Natural killer cell (primary cell): ENCODE measurements at regions not wholly inside any gene's neighbourhood (a gene's known extent, or its start where the extent isn't known, plus 50 kb on each side); places are given as distances from the start of the nearest gene placed in this dataset.

Source experiments
- ATAC-seq, 3 donors: fragments of 150-1000 bp in 2 of 3; fragments of 200-7000 bp in 1 of 3; cut with Tn5 transposase; 1 replicate in 1 of 3; 2 replicates in 2 of 3; pipeline ENCODE4 v1.10.0; 2021; ENCODE audit warnings: mild to moderate bottlenecking in 2 of 3, moderate library complexity in 2 of 3
- DNase-seq, 2 donors: peaks; one replicate each; pipeline versions ENCODE4 v3.0.0 to v3.0.0-alpha.2; 2013 to 2021; ENCODE audit warnings: mixed read lengths in 1 of 2
- H3K27ac ChIP-seq: one replicate; pipeline ENCODE4 v1.5.1; 2013; ENCODE audit warnings: mild to moderate bottlenecking, low read length
- H3K27me3 ChIP-seq: one replicate; pipeline ENCODE4 v1.6.1; 2013; ENCODE audit warnings: low read length; ENCODE audit not compliant: control insufficient read depth, insufficient read depth
- H3K36me3 ChIP-seq: one replicate; pipeline ENCODE4 v1.6.1; 2013; ENCODE audit warnings: low read length; ENCODE audit not compliant: control insufficient read depth, insufficient read depth
- H3K4me1 ChIP-seq: one replicate; pipeline ENCODE4 v1.6.1; 2013; ENCODE audit warnings: low read length; ENCODE audit not compliant: control insufficient read depth, insufficient read depth
- H3K4me3 ChIP-seq: one replicate; pipeline ENCODE4 v1.5.1; 2013; ENCODE audit warnings: low read length
- H3K9me3 ChIP-seq: one replicate; pipeline ENCODE4 v1.6.1; 2013; ENCODE audit warnings: low read length; ENCODE audit not compliant: control insufficient read depth, insufficient read depth
- H3K27ac Mint-ChIP-seq, 2 donors: one replicate each; pipeline ENCODE4 v1.8.0; 2022; ENCODE audit warnings: mild to moderate bottlenecking in 2 of 2, mixed read lengths in 2 of 2, moderate library complexity in 1 of 2
- H3K27me3 Mint-ChIP-seq, 2 donors: one replicate each; pipeline ENCODE4 v1.8.0; 2022; ENCODE audit warnings: low read depth in 2 of 2, mixed read lengths in 2 of 2
- H3K36me3 Mint-ChIP-seq: one replicate; pipeline ENCODE4 v1.8.0; 2022; ENCODE audit warnings: mixed read lengths
- H3K4me1 Mint-ChIP-seq, 2 donors: one replicate each; pipeline ENCODE4 v1.8.0; 2022; ENCODE audit warnings: mixed read lengths in 2 of 2
- H3K4me3 Mint-ChIP-seq: one replicate; pipeline ENCODE4 v1.8.0; 2022; ENCODE audit warnings: mild to moderate bottlenecking, moderate library complexity, mixed read lengths
- H3K9me3 Mint-ChIP-seq, 2 donors: one replicate each; pipeline ENCODE4 v1.8.0; 2022; ENCODE audit warnings: mixed read lengths in 2 of 2
- CTCF ChIP-seq: fragments of 200-600 bp; IDR thresholded peaks from one replicate; pipeline ENCODE4 v1.8.0; 2022; ENCODE audit warnings: antibody characterized with exemption
- WGBS: methylation state at CpG from one replicate; pipeline ENCODE4 v1.1.7; 2013; ENCODE audit warnings: missing lambda C conversion rate; ENCODE audit not compliant: insufficient coverage; 5-methylcytosine and 5-hydroxymethylcytosine counted together
- intact Hi-C: fragments of 100-400 bp; cut with micrococcal nuclease; formaldehyde crosslinking; loops from one replicate; pipeline ENCODE4 v1.14.2; 2022

GRCh38 chr2:236825989-236826510, 256.4 kb downstream of the ACKR3 start:
- 58% methylated on average over 6 of the region's 6 CpGs for WGBS
- Histone ChIP-seq H3K4me1 (no peaks in the 10 kb centered on the region), H3K9me3 (no peaks in the 10 kb centered on the region), H3K36me3 (no peaks in the 10 kb centered on the region), H3K4me3 (no peak overlapping the region), H3K27me3 (no peaks in the 10 kb centered on the region), H3K27ac (no peak overlapping the region)
- ATAC-seq (no peak), DNase-seq (no peak)
- no peak overlapping the region for H3K27ac Mint-ChIP-seq
- intact Hi-C loops: no loop called here
- H3K9me3 Mint-ChIP-seq: no peaks in the 10 kb centered on the region
- TF ChIP-seq CTCF: no peak
- peaks cover 0 to 3% of the 10 kb centered on the region in 2 donors for H3K27me3 Mint-ChIP-seq
- H3K4me1 Mint-ChIP-seq: no peaks in the 10 kb centered on the region
- H3K4me3 Mint-ChIP-seq: no peak overlapping the region
- H3K36me3 Mint-ChIP-seq: no peaks in the 10 kb centered on the region

GRCh38 chr2:236826606-236827156, 257.1 kb downstream of the ACKR3 start:
- intact Hi-C loops: no loop called here
- DNase-seq (no peak), ATAC-seq (no peak)
- Histone ChIP-seq H3K4me1 (no peaks in the 10 kb centered on the region), H3K4me3 (no peak overlapping the region), H3K9me3 (no peaks in the 10 kb centered on the region), H3K36me3 (no peaks in the 10 kb centered on the region), H3K27me3 (no peaks in the 10 kb centered on the region), H3K27ac (no peak overlapping the region)
- Mint-ChIP-seq H3K4me3 (no peak overlapping the region), H3K27ac (no peak overlapping the region), H3K27me3 (peaks cover 0 to 7% of the 10 kb centered on the region in 2 donors), H3K36me3 (no peaks in the 10 kb centered on the region), H3K4me1 (no peaks in the 10 kb centered on the region), H3K9me3 (no peaks in the 10 kb centered on the region)
- 90% methylated on average over 6 of the region's 6 CpGs for WGBS
- TF ChIP-seq CTCF: no peak

- no peaks in the 10 kb centered on the region for H3K36me3 Mint-ChIP-seq
- no peak for TF ChIP-seq CTCF
- no peak overlapping the region for H3K4me3 ChIP-seq
- H3K27me3 Mint-ChIP-seq: peaks cover 0 to 12% of the 10 kb centered on the region in 2 donors
- H3K27me3 ChIP-seq: no peaks in the 10 kb centered on the region
- no peak for ATAC-seq
- no peaks in the 10 kb centered on the region for H3K9me3 ChIP-seq
- intact Hi-C loops: no loop called here
- H3K4me1 Mint-ChIP-seq: no peaks in the 10 kb centered on the region
- H3K4me3 Mint-ChIP-seq: no peak overlapping the region
- no peak overlapping the region for H3K27ac ChIP-seq
- H3K4me1 ChIP-seq: no peaks in the 10 kb centered on the region
- H3K36me3 ChIP-seq: no peaks in the 10 kb centered on the region
- no peak for DNase-seq
- H3K27ac Mint-ChIP-seq: no peak overlapping the region
- WGBS: 85% methylated on average over 3 of the region's 3 CpGs
- no peaks in the 10 kb centered on the region for H3K9me3 Mint-ChIP-seq
Observed at GRCh38 chr2:236827997-236828396, 257.7 kb upstream of the COPS8 start.

- H3K27ac ChIP-seq: no peak overlapping the region
- H3K9me3 ChIP-seq: no peaks in the 10 kb centered on the region
- ATAC-seq (no peak), DNase-seq (no peak)
- no peaks in the 10 kb centered on the region for H3K4me1 ChIP-seq
- Mint-ChIP-seq H3K9me3 (no peaks in the 10 kb centered on the region), H3K27me3 (peaks cover 0 to 12% of the 10 kb centered on the region in 2 donors), H3K27ac (no peak overlapping the region), H3K36me3 (no peaks in the 10 kb centered on the region), H3K4me3 (no peak overlapping the region), H3K4me1 (no peaks in the 10 kb centered on the region)
- WGBS: 77% methylated on average over 2 of the region's 2 CpGs
- H3K27me3 ChIP-seq: no peaks in the 10 kb centered on the region
- TF ChIP-seq CTCF: no peak
- no peaks in the 10 kb centered on the region for H3K36me3 ChIP-seq
- intact Hi-C loops: no loop called here
- no peak overlapping the region for H3K4me3 ChIP-seq
Observed at GRCh38 chr2:236828820-236829219, 256.9 kb upstream of the COPS8 start.
